GM18498 (cell line): ENCODE measurements at regions not wholly inside any gene's neighbourhood (a gene's known extent, or its start where the extent isn't known, plus 50 kb on each side); places are given as distances from the start of the nearest gene placed in this dataset.
A peak's percentile ranks its signal among the peaks of the same experiment; 100 is the strongest.
"Not testable (repeated sequence)": the region's sequence is repeated elsewhere in the genome, so short reads cannot be mapped to it uniquely, and the experiment has no call there.

ENCODE experiments used
- ATAC-seq: cut with Tn5 transposase; IDR thresholded peaks from one replicate; pipeline ENCODE4 v1.9.1; 2021; ENCODE audit warnings: mild to moderate bottlenecking, moderate library complexity; ENCODE audit not compliant: unreplicated experiment

GRCh38 chr7:142575351-142575750, 173.9 kb upstream of the PRSS1 start:
- not testable (repeated sequence) for ATAC-seq

- no peak for ATAC-seq
Measured at GRCh38 chr7:142571581-142571980, 177.7 kb upstream of the PRSS1 start.

GRCh38 chr7:142569851-142570250, 179.4 kb upstream of the PRSS1 start:
- no peak for ATAC-seq

GRCh38 chr7:142568435-142569097, 180.7 kb upstream of the PRSS1 start:
- no peak for ATAC-seq

GRCh38 chr7:142567201-142568075, 181.8 kb upstream of the PRSS1 start:
- ATAC-seq: no peak

- ATAC-seq: no peak
Measured at GRCh38 chr7:142566271-142566670, 183.0 kb upstream of the PRSS1 start.

- ATAC-seq: not testable (repeated sequence)
Measured at GRCh38 chr7:142564125-142564524, 185.1 kb upstream of the PRSS1 start.

- no peak for ATAC-seq
Measured at GRCh38 chr7:142563470-142563869, 185.8 kb upstream of the PRSS1 start.

- no peak for ATAC-seq
Measured at GRCh38 chr7:142562688-142563087, 186.6 kb upstream of the PRSS1 start.

GRCh38 chr7:142561396-142561795, 187.9 kb upstream of the PRSS1 start:
- ATAC-seq: not testable (repeated sequence)

GRCh38 chr7:142560770-142561169, 188.5 kb upstream of the PRSS1 start:
- not testable (repeated sequence) for ATAC-seq

GRCh38 chr7:142560166-142560565, 189.1 kb upstream of the PRSS1 start:
- no peak for ATAC-seq

- peak; percentile 84 for ATAC-seq
Measured at GRCh38 chr7:142557971-142558582, 191.2 kb upstream of the PRSS1 start.

- ATAC-seq: no peak
Measured at GRCh38 chr7:142556740-142557139, 192.5 kb upstream of the PRSS1 start.

- no peak for ATAC-seq
Measured at GRCh38 chr7:142554560-142555532, 194.4 kb upstream of the PRSS1 start.

GRCh38 chr7:142553216-142553615, 196.1 kb upstream of the PRSS1 start:
- no peak for ATAC-seq

GRCh38 chr7:142548978-142549377, 200.3 kb upstream of the PRSS1 start:
- ATAC-seq: no peak

GRCh38 chr7:142546452-142546851, 202.8 kb upstream of the PRSS1 start:
- no peak for ATAC-seq

GRCh38 chr7:142542942-142543341, 206.3 kb upstream of the PRSS1 start:
- ATAC-seq: no peak

- no peak for ATAC-seq
Measured at GRCh38 chr7:142542105-142542504, 207.2 kb upstream of the PRSS1 start.

GRCh38 chr7:142540371-142540770, 208.9 kb upstream of the PRSS1 start:
- no peak for ATAC-seq
